Large intestine (tissue), 3 donors: ENCODE measurements at regions not wholly inside any gene's neighbourhood (a gene's known extent, or its start where the extent isn't known, plus 50 kb on each side); places are given as distances from the start of the nearest gene placed in this dataset.

ENCODE experiments used
- DNase-seq, 2 donors: peaks; one replicate each; pipeline versions ENCODE4 v3.0.0 to v3.0.0-alpha.2; 2013
- H3K27ac ChIP-seq: one replicate; pipeline ENCODE4 v1.5.1; 2013; ENCODE audit warnings: low read length
- H3K27me3 ChIP-seq: 2 replicates; pipeline ENCODE4 v1.6.1; 2013; ENCODE audit warnings: low read length; ENCODE audit not compliant: control insufficient read depth, insufficient read depth
- H3K36me3 ChIP-seq: 2 replicates; pipeline ENCODE4 v1.6.1; 2013; ENCODE audit warnings: low read length; ENCODE audit not compliant: control insufficient read depth, insufficient read depth
- H3K4me1 ChIP-seq: one replicate; pipeline ENCODE4 v1.6.1; 2013; ENCODE audit warnings: low read length; ENCODE audit not compliant: control insufficient read depth, insufficient read depth
- H3K4me3 ChIP-seq: one replicate; pipeline ENCODE4 v1.5.1; 2013; ENCODE audit warnings: low read length
- H3K9me3 ChIP-seq: one replicate; pipeline ENCODE4 v1.6.1; 2013; ENCODE audit warnings: mild to moderate bottlenecking, low read depth, low read length, moderate library complexity; ENCODE audit not compliant: control insufficient read depth
- WGBS: methylation state at CpG from one replicate; pipeline ENCODE4 v1.1.5; 2013; ENCODE audit warnings: low lambda C conversion rate; ENCODE audit not compliant: insufficient coverage; 5-methylcytosine and 5-hydroxymethylcytosine counted together

DNA sequence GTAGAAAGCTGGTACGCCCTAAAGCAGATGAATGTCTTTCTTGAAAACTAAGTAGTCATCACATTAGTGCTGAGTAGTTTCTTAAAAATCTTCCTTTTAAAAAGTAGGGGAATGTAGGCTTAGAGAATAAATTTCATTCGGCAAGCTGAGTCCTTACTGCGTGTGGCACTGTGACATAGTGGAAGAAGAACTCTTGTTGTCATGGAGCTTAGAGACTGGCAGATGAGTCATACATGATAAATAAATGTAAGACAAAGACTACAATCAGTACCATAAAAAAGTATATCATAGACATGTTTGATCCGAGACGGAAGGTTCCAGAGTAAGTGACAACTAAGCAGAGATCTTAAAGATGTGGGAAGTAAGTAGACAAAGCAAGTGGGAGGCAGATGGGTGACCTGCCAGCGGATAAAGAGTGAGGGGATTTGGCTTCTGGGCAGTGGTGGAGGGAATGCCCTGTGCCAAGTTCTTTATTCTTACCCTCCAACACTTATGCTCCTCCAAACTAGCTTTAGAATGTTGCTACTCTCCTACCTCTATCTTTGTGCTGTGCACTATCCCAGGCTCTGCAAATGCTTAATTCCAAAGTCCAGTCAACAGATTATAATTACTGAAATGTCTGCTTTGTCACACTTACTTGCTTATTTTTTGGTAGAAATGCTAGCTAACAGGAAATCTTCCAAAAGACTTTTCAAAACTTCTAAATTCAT is 608.5 kb upstream of the USP24 start:
- H3K27ac ChIP-seq, result peak overlapping the region; percentile 85

DNA sequence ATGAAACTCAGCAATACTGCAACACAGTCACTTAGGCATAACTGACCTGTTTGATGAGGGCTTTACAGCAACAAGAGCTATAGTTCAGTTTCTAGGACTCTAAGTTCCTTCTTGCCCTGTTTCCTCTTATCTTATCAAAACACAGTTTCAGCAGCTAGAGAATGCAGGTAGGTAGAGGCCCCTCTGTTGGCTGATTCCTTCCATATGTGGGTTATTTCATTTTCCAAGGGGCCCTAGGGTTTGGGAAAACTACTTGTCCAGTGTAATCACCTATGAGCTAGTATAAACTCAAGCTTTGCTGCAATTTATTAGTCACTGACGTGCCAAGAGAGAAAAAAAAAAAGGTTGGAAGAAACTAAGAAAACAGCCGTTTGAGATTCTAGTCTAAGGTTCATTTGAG is 607.7 kb upstream of the USP24 start:
- H3K36me3 ChIP-seq, result no peaks in the 10 kb centered on the region
- peak; percentile 77 to 89 for DNase-seq
- WGBS, result 21% methylated on average over 2 of the region's 2 CpGs

More for the DNA sequence above, 608.5 kb upstream of the USP24 start:
- no peaks in the 10 kb centered on the region for H3K9me3 ChIP-seq
- peak in 1 of 2 donors; percentile 60 for DNase-seq
- peaks cover 12% of the 10 kb centered on the region for H3K4me1 ChIP-seq
- H3K36me3 ChIP-seq, result no peaks in the 10 kb centered on the region
- WGBS, result 71% methylated on average over 2 of the region's 6 CpGs
- H3K27me3 ChIP-seq, result no peaks in the 10 kb centered on the region
- H3K4me3 ChIP-seq, result no peak overlapping the region

DNA sequence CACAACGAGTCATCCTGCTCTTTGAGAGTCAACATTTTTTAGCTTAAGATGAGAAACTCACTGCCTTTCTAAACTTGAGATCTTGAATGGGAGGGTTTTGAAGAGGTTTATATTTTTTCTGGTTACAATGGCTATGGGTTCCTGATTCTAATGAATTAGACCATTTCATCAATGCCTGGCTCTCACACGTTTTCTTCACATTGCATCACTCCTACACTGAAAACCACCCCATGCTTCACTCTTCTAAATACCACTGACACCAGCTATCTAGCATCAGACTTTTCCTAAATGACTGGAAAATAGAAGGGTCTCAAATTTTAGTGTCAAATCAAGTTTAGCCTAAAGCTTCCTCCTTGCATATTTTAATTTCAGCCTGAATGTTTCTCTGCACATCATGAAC is 606.1 kb upstream of the USP24 start:
- DNase-seq, result no peak
- H3K36me3 ChIP-seq, result no peaks in the 10 kb centered on the region
- H3K4me1 ChIP-seq, result peaks cover 12% of the 10 kb centered on the region
- WGBS, result no CpG with 5 or more reads among the region's 2 CpGs
- no peak overlapping the region for H3K4me3 ChIP-seq
- H3K27me3 ChIP-seq, result no peaks in the 10 kb centered on the region
- H3K27ac ChIP-seq, result no peak overlapping the region
- no peaks in the 10 kb centered on the region for H3K9me3 ChIP-seq

More for the DNA sequence above, 607.7 kb upstream of the USP24 start:
- Histone ChIP-seq H3K9me3 (no peaks in the 10 kb centered on the region), H3K4me1 (peaks cover 12% of the 10 kb centered on the region), H3K27me3 (no peaks in the 10 kb centered on the region), H3K27ac (peak overlapping the region; percentile 85), H3K4me3 (no peak overlapping the region)

DNA sequence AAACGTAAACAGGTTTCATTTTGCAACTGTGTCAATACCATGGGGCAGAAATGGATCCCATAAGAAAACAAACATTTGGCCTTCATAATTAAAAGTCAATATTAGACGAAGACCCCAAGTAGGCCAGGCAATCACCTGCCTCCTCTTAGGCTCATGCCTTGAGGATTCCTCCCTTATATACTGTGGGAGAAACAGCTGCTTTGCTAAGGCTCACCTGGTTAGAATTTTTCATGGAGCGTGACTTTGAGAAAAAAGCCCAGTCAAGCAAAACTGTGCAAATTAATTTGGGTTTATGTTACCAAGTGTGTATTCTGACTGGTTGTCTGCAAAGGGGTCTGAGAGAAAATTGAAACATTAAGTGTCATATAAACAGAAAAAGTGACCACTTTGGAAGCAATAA is 605.3 kb upstream of the USP24 start:
- Histone ChIP-seq H3K4me3 (no peak overlapping the region), H3K27me3 (no peaks in the 10 kb centered on the region), H3K27ac (no peak overlapping the region), H3K4me1 (peaks cover 12% of the 10 kb centered on the region), H3K36me3 (no peaks in the 10 kb centered on the region), H3K9me3 (no peaks in the 10 kb centered on the region)
- DNase-seq, result no peak
- WGBS, result no CpG with 5 or more reads among the region's 3 CpGs

- no peaks in the 10 kb centered on the region for H3K27me3 ChIP-seq
- no peak overlapping the region for H3K27ac ChIP-seq
- H3K36me3 ChIP-seq, result no peaks in the 10 kb centered on the region
- no peak for DNase-seq
- no peaks in the 10 kb centered on the region for H3K9me3 ChIP-seq
- no peak overlapping the region for H3K4me3 ChIP-seq
- H3K4me1 ChIP-seq, result peaks cover 8% of the 10 kb centered on the region
Observed at GRCh38 chr1:55819011-55819410, 603.8 kb upstream of the USP24 start.

DNA sequence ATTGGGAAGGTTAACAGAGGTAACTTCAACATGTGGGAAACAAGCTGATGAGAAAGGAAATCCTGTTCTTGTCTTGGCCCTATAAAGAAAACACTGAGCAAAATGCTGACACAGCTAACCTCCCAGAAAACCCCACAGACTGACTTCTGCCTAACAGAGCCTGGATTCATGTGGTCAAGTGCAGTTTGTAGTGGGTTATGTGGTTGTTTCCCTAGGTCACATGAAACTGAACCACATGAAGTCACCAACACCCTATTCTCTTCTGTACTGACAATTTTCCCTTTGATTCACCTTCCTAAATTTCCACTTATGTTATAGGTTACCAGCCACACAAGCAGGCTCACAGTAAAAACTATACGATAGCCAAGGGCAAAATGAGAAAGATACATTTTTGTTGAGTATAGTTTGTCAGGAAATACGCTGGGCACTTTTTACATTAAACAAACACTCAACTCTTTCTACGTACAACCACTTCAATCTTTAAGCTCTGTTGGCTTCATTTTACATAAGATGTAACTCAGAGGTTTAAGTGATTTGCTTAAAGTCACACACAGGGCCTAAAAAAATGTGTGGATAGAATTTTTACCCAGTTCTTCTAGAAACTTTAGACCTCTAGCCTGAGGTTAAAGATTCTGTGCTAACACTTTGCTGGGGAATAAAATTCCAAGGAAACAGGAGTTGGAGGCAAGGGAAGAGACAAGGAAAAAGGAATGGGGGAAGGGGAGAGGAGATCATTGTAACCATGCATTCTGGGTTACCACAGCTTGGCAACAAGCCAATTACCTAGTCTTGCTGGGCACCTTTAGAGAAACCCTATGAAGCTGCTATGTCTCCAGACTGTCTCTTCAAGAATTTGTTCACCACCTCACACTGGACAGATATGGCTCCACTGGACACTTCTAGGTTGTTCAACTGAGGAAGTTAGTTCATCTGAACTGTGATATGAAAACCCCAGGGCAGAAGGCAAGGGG is 601.6 kb upstream of the USP24 start:
- Histone ChIP-seq H3K4me3 (no peak overlapping the region), H3K9me3 (no peaks in the 10 kb centered on the region), H3K4me1 (no peaks in the 10 kb centered on the region), H3K27me3 (no peaks in the 10 kb centered on the region), H3K36me3 (no peaks in the 10 kb centered on the region), H3K27ac (no peak overlapping the region)
- WGBS, result 60% methylated on average over 1 of the region's 3 CpGs
- peak in 1 of 2 donors; percentile 43 for DNase-seq

GRCh38 chr1:55815745-55816455 is 600.7 kb upstream of the USP24 start:
- Histone ChIP-seq H3K4me1 (no peaks in the 10 kb centered on the region), H3K27me3 (no peaks in the 10 kb centered on the region), H3K36me3 (no peaks in the 10 kb centered on the region), H3K4me3 (no peak overlapping the region), H3K9me3 (no peaks in the 10 kb centered on the region), H3K27ac (no peak overlapping the region)
- no CpG with 5 or more reads among the region's 5 CpGs for WGBS
- no peak for DNase-seq

- H3K4me3 ChIP-seq, result no peak overlapping the region
- no peaks in the 10 kb centered on the region for H3K27me3 ChIP-seq
- H3K4me1 ChIP-seq, result no peaks in the 10 kb centered on the region
- no CpG with 5 or more reads among the region's 1 CpG for WGBS
- no peaks in the 10 kb centered on the region for H3K36me3 ChIP-seq
- H3K27ac ChIP-seq, result no peak overlapping the region
- DNase-seq, result no peak
- H3K9me3 ChIP-seq, result no peaks in the 10 kb centered on the region
Observed at GRCh38 chr1:55814967-55815366, 599.8 kb upstream of the USP24 start.

DNA sequence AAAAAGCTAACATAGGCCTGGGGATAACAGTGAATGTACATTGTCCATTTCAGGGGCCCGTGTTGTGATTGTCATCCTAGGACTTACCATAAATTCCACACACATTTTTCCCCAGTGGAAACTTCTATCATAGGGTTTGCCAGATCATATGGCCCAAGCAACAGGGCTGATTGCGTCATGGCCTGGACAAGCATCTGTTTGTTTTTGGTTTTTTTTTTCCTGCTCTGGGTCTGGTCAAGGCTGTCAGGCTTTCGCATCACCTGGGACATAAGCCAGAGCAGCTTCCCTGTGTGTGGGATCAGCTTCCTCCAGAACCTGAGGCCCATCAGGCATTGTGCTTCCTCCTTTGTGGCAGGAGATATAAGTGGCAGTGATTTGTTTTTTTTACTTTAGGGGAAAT is 598.5 kb upstream of the USP24 start:
- peak in 1 of 2 donors; percentile 19 for DNase-seq

DNA sequence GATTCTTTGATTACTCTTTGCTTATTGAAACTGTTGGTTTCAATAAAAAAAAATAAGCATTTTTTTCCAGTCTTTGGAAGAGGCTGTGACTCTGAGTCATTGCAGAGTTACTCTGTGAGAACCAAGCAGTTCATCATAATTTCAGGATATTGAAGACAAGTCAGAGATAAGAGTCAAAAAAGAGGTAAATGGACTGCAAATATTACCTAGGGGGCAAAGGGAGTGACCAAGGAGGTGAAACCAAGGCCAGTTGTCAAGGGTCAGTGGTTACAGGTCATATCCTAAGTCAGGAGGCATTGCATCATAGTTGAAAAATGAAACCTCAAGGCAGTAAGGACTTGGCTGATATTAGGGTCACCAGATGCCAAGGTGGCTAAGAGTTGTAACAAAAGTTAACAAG is 597.1 kb upstream of the USP24 start:
- H3K27ac ChIP-seq, result peak overlapping the region; percentile 66
- no peaks in the 10 kb centered on the region for H3K36me3 ChIP-seq
- H3K4me3 ChIP-seq, result no peak overlapping the region
- no peaks in the 10 kb centered on the region for H3K27me3 ChIP-seq
- H3K4me1 ChIP-seq, result no peaks in the 10 kb centered on the region
- peak in 1 of 2 donors; percentile 57 for DNase-seq
- H3K9me3 ChIP-seq, result no peaks in the 10 kb centered on the region

More for the DNA sequence above, 598.5 kb upstream of the USP24 start:
- Histone ChIP-seq H3K9me3 (no peaks in the 10 kb centered on the region), H3K4me1 (no peaks in the 10 kb centered on the region), H3K27me3 (no peaks in the 10 kb centered on the region), H3K4me3 (no peak overlapping the region), H3K36me3 (no peaks in the 10 kb centered on the region), H3K27ac (peak overlapping the region; percentile 66)
- no CpG with 5 or more reads among the region's 3 CpGs for WGBS
